ENCODE measurements at regions not wholly inside any gene's neighbourhood (a gene's known extent, or its start where the extent isn't known, plus 50 kb on each side); places are given as distances from the start of the nearest gene placed in this dataset.
A peak's percentile ranks its signal among the peaks of the same experiment; 100 is the strongest.

DNA sequence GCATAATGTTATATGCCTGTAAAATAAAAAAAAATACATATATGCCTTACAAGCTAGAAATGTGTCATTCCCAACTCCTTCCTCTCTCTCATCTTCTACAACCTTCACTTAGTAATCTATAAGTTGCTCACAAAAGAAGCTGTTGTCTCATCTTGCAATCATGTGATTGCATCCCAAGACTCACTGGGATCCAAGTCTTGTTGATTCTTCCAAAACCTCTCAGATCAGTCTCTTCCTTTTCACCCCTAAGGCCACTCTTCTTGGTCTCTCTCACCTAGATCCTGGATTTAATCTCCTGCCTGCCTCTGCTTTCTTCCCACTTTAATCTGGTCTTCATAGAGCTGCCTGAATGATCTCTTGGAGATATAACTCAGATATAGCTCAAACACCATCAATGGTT, 261.1 kb upstream of the NR4A3 start:
- in situ Hi-C loops (cut with HindIII; ENCODE audit: low sequenced_read_pairs), result no loop called here
- DNase-seq (ENCODE audit: low spot score), result no peak

DNA sequence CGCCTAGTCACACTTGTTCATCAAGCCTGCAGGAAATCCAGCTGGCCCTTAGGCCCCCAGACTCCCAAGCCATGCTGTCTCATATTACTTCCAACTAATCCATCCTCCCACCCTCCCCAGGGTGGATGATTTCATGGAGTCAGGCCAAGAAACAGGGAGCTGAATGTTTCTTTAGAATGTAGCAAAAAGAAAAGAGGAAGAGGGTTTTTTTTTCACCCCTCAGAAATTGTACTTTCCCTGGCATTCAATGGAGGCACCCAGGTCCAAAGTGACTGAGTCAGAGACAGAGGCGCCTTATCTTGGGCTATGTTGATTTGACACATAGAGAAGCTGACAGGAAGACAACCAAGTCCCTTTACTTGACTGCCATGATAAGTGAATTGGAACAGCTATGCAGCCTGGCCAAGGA, 260.2 kb upstream of the NR4A3 start:
- in situ Hi-C loops (cut with HindIII; ENCODE audit: low sequenced_read_pairs), result no loop called here
- DNase-seq (ENCODE audit: low spot score), result no peak

GRCh38 chr9:99561961-99562565, 259.6 kb upstream of the NR4A3 start:
- in situ Hi-C loops (cut with HindIII; ENCODE audit: low sequenced_read_pairs), result no loop called here

DNA sequence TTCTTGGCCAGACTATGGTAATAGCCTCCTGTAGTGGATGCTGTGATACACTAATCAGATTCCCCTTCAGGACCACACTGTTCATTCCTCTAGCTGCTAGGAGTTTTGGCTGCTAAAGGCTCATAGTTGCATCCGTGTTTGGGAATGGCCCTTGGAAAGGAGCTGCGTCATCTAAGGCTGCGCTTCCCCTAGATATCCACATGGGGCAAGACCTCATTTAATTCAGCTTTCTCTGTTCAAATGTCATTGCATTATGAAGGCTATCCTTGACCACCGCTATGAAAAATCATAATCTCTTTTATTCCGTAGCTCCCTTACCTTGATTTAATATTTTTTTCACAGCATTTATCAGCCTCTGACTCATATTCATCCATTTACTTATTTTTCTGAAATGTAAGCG, 258.3 kb upstream of the NR4A3 start:
- DNase-seq (ENCODE audit: low spot score), result no peak
- in situ Hi-C loops (cut with HindIII; ENCODE audit: low sequenced_read_pairs), result no loop called here

More at GRCh38 chr9:99561961-99562565, 259.6 kb upstream of the NR4A3 start:
- no peak for DNase-seq (ENCODE audit: low spot score)

DNA sequence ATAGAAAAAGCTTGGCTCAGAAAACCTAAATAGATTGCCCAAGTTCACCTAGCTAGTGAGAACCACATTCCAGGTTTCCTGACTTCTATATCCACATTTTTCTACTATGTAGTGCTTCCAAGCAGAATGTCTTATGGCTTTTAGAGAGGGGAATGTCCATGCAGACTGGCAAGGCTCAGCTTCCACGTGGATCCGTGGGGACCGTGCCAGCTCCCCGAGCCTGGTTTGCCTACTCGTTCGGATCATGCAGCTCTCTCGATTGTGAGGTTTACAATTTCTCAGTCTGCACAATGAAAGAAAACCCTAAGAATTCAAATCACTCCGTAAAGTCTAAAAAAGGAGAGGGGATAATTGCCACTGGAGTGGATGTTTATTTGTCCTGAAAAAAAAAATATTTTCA, 256.5 kb upstream of the NR4A3 start:
- in situ Hi-C loops (cut with HindIII; ENCODE audit: low sequenced_read_pairs), result no loop called here
- peak; percentile 10 for DNase-seq (ENCODE audit: low spot score)

DNA sequence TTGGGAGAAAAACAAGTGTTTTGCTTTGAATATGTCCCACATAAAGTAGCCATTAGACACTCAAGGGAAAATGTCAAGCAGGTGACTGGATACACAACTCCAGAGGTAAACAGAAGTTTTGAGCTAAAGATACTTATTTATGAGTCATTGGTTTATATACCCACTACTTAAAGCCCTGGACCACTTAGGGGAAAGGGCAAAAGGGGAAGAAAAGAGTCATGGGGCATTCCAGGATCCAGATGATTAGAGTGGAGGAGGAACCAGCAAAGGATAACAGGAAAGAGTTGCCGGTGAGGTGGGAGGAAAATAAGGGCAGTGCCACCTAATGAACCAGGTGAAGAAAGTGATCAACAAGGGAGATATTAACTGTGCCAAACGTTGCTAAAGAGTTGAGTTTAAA, 254.2 kb upstream of the NR4A3 start:
- in situ Hi-C loops (cut with HindIII; ENCODE audit: low sequenced_read_pairs), result no loop called here
- DNase-seq (ENCODE audit: low spot score), result no peak

- no peak for DNase-seq (ENCODE audit: low spot score)
- in situ Hi-C loops (cut with HindIII; ENCODE audit: low sequenced_read_pairs), result no loop called here
These were observed 251.8 kb upstream of the NR4A3 start for GRCh38 chr9:99569840-99570239.

DNA sequence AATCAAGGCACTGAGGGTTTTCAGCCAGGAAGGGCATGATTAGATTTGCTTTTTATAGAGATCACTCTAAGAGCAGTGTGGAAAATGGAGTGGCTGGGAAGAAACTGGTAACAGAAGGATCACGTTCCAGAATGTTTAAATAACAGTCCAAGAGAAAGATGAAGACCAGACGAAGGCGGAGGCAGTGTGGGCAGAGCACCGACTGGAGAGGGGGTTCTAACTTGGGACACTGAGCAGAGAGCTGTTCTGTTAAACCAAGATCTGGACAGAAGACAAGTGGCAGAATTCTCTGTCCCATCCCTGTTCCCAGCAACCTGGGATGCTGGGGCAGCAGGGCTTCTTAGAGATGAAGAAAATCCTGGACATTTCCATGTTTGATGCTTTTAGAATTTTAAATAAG, 249.1 kb upstream of the NR4A3 start:
- in situ Hi-C loops (cut with HindIII; ENCODE audit: low sequenced_read_pairs), result no loop called here
- DNase-seq (ENCODE audit: low spot score), result no peak

GRCh38 chr9:99573085-99573484, 248.6 kb upstream of the NR4A3 start:
- in situ Hi-C loops (cut with HindIII; ENCODE audit: low sequenced_read_pairs), result no loop called here

GRCh38 chr9:99573886-99574285, 247.8 kb upstream of the NR4A3 start:
- in situ Hi-C loops (cut with HindIII; ENCODE audit: low sequenced_read_pairs), result no loop called here
- DNase-seq (ENCODE audit: low spot score), result no peak

More at GRCh38 chr9:99573085-99573484, 248.6 kb upstream of the NR4A3 start:
- peak; percentile 49 for DNase-seq (ENCODE audit: low spot score)

GRCh38 chr9:99576002-99576401, 245.7 kb upstream of the NR4A3 start:
- in situ Hi-C loops (cut with HindIII; ENCODE audit: low sequenced_read_pairs), result no loop called here
- DNase-seq (ENCODE audit: low spot score), result no peak

- no peak for DNase-seq (ENCODE audit: low spot score)
- in situ Hi-C loops (cut with HindIII; ENCODE audit: low sequenced_read_pairs), result no loop called here
These were observed 244.8 kb upstream of the NR4A3 start for GRCh38 chr9:99576876-99577275.

DNA sequence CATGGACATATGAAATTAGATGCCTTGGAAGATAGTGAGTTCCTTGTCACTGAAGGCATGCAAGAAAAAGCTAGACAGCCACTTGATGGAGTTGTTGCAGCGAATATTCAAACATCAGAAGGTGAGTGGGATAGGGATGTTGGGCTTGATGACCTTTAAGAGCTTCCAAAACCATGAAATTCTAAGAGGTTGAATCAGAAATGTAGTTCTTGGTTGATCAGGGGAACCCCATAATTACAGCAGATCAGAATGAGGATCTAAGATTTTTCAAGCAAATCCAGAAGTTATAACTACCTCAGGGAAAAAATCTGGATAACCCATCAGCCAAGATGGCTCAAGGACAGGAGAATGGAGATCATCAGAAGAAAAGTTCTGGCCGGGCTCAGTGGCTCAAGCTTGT, 244.3 kb upstream of the NR4A3 start:
- no peak for DNase-seq (ENCODE audit: low spot score)
- in situ Hi-C loops (cut with HindIII; ENCODE audit: low sequenced_read_pairs), result no loop called here

DNA sequence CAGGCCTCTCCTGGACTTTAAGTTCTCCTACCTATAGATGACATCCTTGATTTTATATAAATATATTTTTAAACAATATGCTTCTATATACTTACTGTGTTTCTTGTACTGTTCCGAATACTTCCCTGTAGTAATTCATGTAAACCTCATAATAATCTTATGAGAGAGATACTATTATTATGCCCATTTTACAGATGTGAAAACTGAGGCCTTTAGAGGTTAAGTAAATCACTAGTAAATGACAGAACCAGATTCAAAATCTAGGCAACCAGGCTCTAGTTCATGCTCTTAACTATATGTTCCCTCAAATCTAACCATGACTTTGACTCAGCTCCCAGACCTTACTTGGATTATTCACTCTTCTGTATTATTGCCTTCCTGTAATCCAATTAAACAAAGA, 243.0 kb upstream of the NR4A3 start:
- DNase-seq (ENCODE audit: low spot score), result no peak
- in situ Hi-C loops (cut with HindIII; ENCODE audit: low sequenced_read_pairs), result no loop called here

- no peak for DNase-seq (ENCODE audit: low spot score)
- in situ Hi-C loops (cut with HindIII; ENCODE audit: low sequenced_read_pairs), result no loop called here
These were observed 241.7 kb upstream of the NR4A3 start for GRCh38 chr9:99579964-99580363.

- in situ Hi-C loops (cut with HindIII; ENCODE audit: low sequenced_read_pairs), result no loop called here
- no peak for DNase-seq (ENCODE audit: low spot score)
These were observed 238.9 kb upstream of the NR4A3 start for GRCh38 chr9:99582814-99583213.

GRCh38 chr9:99588299-99588698, 233.4 kb upstream of the NR4A3 start:
- DNase-seq (ENCODE audit: low spot score), result no peak
- in situ Hi-C loops (cut with HindIII; ENCODE audit: low sequenced_read_pairs), result no loop called here

GRCh38 chr9:99588747-99589146, 232.9 kb upstream of the NR4A3 start:
- in situ Hi-C loops (cut with HindIII; ENCODE audit: low sequenced_read_pairs), result no loop called here
- DNase-seq (ENCODE audit: low spot score), result no peak

DNA sequence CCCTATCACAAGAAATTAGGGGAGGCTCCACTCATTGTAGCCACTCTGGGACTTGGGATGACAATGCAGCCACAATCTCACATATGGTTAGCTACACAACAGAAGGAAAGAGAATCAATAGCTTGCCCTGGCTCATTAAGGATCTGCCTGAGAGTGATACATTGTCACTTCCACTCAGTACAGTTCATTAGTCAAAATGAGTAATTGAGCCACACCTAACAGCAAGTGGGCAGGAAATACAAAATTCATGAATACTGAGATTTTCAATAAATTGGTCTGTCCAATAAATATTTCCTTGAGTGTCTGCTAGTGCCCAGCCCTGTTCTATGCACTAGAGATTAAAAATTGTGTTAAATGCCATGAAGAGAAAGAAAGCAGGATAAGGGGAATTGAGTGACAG, 231.3 kb upstream of the NR4A3 start:
- in situ Hi-C loops (cut with HindIII; ENCODE audit: low sequenced_read_pairs), result no loop called here
- DNase-seq (ENCODE audit: low spot score), result no peak

GRCh38 chr9:99590840-99591239, 230.8 kb upstream of the NR4A3 start:
- in situ Hi-C loops (cut with HindIII; ENCODE audit: low sequenced_read_pairs), result no loop called here
- no peak for DNase-seq (ENCODE audit: low spot score)

- no peak for DNase-seq (ENCODE audit: low spot score)
- in situ Hi-C loops (cut with HindIII; ENCODE audit: low sequenced_read_pairs), result no loop called here
These were observed 229.9 kb upstream of the NR4A3 start for GRCh38 chr9:99591770-99592169.

Measured in G401 (cell line).